GM18868 (cell line): ENCODE measurements at regions not wholly inside any gene's neighbourhood (a gene's known extent, or its start where the extent isn't known, plus 50 kb on each side); places are given as distances from the start of the nearest gene placed in this dataset.

Experiments
- ATAC-seq: cut with Tn5 transposase; IDR thresholded peaks from one replicate; pipeline ENCODE4 v1.9.1; 2021; ENCODE audit warnings: mild to moderate bottlenecking, moderate library complexity; ENCODE audit not compliant: unreplicated experiment

DNA sequence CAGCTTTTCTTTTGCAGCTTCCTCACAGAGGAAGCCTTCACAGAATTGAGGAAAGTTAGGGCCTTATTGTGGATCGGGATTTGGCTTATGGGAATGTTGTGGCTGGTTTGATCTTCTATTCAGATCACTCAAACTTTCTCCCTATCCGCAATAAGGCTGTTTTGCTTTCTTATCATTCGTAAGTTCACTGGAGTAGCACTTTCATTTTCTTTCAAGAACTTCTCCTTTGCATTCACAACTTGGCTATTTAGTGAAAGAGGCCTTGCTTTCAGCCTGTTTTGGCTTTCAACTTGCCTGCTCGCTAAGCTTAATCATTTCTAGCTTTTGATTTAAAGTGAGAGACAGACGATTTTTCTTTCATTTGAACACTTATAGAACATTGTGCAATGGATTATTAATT lies 181.9 kb upstream of the B3GALT2 start:
- peak; percentile 65 for ATAC-seq

DNA sequence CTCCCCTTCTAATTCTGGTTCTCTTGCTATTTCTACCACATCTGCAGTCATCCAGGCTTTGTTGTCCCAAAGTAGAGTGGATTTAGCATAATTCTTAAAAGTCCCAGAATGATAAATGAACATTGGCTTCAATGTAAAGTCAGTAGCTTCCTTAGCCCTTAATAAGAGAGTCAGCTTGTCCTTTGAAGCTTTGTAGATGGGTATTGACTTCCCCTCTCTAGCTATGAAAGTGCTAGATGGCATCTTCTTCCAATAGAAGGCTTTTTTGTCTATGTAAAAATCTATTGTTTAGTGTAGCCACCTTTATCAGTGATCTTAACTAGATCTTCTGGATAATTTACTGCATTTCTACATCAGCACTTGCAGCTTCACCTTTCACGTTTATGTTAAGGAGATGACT lies 181.4 kb upstream of the B3GALT2 start:
- ATAC-seq: peak; percentile 34

DNA sequence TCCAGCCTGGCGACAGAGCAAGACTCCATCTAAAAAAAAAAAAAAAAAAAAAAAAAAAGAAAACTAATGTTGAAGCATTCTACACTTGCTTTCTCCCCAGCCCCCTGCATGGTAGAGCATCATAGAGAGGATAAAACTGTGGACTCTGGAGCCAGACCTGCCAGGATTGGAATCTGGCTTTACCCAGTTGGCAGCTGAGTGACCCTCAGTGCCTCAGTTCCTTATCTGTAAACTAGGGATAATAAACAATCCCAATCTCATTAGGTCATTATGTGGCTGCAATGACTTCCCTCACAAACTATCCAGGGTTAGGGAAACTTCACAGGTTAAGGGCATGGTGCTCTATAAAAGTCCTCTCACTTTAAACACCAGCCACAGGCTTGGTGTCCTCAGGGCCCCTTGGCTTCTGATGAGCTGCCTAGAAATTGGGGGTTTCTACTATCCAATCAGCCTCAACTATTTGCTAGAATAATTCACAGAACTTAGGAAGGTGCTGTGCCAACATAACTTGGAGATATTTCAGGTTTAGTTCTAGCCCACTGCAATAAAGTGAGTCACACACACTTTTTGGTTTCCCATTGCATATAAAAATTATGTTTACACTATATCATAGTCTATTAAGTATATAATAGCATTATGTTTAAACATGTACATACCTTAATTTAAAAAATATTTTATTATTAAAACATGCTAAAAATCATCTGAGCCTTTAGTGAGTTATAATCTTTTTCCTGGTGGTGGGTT lies 180.5 kb upstream of the B3GALT2 start:
- ATAC-seq: no peak

DNA sequence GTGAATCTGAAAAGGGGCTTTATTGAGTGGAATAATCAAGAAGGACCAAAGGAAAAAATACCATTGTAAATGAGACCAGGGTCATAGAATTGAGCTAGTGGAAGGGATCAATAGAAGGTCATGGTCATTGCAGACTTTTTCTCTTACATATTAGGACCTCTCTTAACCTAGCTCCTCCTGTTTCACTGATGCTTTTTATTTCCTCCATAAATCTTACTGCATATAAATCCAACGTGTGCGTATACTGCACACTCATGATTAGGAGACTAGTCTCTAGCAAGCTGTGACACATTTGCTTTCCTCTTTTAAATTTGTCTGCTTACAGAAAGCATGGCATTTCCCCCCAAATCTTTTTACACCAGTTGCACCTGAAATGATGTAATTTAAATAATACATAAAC lies 179.6 kb upstream of the B3GALT2 start:
- ATAC-seq: no peak

DNA sequence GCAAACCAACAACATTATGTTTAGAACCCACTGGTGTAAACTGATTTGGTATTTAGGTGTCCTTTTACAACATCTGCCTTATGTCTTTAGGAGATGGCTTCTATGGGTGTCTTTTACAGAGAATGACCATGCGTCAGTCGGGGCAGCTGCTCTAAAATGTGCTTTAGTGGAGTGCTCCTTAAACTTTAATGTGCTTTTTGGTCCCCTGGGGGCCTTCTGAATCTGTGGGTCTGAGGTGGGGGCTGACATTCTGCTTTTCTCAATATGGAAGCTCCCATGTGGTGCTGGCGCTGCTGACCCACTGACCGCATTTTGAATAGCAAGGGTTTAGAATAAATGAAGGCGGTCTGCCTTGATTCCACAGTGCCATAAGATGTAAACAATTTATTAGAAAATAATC lies 173.2 kb upstream of the B3GALT2 start:
- no peak for ATAC-seq

DNA sequence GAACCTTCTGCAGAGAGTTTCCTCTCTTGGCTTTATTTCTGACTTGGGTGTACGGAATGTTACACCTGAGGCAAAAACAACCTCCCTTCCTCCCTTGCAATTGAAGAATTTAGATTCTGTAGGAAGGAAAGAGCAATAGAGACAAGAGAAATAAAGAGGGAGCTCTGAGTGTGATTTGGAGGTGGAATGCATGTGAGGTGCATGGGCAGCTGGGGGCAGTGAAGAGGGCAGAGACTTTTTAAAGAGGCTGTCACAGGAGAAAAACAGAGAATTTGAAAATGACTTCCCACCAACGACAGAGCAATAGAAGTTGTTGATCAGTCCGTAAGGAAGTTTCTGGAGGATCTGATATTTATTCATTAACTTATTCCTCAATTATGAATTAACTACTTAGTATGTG lies 172.0 kb upstream of the B3GALT2 start:
- ATAC-seq: no peak

DNA sequence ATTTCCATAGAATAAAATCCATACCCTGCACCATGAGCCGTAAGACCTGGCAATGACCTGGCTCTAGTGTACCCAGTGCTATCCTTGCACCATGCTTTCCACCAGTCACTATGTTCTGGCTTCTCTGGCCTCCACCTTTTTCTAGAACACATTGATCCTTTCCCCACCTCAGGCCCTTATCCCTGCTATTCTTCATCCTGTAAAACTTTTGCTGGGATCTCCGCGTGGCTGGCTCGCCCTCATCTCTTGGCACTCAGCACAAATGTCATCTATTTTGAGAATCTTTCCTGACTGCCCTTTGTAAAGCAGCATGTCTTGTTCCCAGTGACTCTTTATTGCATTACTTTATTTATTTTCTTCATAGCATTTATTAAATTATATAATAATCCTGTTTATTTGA lies 169.8 kb upstream of the B3GALT2 start:
- ATAC-seq: no peak

DNA sequence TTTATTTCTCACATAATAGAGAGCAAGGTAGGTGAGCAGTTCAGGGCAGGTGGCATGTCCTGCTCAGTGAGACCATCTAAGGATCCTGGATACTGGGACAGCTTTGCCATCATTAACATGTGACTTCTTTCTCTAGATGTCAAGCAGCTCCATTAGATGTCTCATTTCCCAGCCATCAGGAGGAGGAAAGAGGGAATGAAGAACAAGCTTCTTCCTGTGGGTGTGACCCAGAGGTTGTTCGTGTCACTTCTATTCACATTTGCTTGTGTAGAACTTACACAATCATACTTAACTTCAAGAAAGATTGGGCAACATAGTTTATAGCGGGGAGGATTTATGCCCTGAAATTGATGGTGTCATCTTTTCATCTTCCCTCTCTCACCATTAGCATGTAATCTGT lies 169.2 kb upstream of the B3GALT2 start:
- no peak for ATAC-seq

DNA sequence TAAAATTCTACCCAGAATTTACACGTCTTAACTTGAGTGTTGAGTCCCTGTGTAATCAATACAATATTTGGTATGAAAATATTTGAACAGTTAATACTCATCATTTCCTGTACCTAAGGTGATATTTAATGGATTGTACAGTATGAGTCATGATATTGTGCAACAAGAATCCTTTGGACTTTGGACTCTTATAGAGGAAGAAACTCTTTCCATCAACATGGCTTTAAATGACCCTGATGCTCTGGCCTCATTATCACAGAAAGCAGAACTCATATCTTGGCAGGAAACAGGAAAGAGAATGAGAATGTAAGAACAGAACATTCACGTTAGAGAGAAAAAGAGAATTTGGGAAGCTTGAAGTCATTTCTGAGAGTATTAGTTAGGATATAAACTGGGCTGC lies 168.8 kb upstream of the B3GALT2 start:
- ATAC-seq: no peak

DNA sequence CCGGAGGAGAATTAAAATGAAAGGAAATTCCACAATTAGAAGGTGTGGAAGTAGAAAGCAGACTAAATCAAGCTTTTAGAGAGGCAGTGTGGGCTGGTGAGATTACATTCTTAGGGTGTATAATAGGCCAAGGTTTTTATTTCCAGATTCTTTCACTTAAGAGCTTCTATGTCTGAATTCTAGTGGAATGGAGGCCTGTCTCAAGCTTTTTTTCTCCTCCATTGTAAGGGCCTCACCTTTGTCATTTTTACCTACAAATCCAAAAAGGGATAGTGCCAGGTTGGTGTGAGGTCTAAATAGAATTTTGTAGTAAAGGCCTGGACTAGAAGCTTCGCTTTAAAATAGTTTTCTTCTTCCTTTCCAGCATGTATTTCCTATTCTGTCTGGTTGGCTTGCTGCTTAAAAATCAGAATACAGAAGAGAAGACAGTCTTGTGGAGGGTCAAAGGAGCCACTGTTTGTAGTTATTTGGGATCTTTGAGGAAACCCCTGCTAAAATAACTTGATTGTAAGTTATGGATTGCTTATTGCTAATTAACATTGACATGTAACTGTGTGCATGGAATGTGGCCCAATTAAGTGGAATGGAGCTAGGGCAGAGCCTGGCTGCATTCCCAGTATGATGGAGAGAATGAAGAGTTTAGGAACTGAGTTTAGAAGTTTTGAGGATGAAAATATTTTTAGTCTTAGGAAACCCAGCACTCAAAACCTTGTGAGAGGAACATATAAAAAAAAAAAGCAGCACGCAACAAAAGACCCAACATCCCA lies 162.5 kb upstream of the B3GALT2 start:
- ATAC-seq: no peak

DNA sequence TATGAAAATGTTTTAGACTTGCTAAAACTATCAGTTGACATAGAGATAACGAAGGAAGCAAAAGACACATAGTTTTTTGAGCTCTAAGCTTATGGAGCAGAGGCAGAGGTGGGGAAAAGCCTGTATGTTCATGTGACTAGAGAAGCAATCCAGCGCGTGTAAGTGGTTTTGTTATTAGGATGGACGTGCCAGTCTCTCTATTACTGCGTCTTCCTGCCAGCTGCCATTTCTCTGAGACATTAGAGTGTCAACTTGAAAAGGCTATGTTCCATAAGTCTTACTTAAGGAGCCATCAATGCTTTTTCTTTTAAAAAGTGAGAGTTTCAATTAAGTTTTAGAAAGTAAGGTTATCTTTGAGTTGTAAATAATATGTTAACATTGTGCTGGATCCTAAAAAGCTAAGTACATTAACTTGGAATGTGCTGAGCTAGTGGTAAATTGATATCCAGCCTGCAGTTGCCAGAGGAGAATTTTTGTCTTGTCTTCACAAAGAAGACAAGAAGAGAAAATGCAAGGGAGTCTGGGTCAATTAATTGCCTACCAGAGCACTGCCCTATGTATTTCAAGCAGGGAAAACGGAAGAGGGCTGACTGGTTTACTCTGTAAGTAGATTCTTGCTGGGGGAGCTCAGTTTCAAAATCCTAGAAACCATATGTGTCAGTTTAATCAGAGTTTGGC lies 161.8 kb upstream of the B3GALT2 start:
- ATAC-seq: no peak

DNA sequence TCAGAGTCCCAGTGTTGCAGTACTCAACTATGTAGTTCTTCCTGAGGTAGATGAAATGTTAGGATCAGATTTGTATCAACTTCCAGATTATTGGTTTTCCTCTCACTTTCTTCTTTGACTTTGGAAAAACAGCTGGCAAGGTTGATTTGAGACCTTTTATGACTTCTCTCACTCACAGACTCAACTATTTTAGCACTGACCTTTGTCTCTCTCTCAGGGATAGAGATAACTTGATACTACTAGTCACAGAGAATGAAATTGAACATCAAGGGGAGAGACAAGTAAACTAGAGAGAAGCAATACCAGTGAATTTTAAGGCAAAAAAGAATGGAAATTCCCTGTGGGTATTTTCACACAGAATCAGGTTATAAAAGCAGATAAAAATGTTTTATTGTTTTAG lies 159.7 kb upstream of the B3GALT2 start:
- no peak for ATAC-seq

DNA sequence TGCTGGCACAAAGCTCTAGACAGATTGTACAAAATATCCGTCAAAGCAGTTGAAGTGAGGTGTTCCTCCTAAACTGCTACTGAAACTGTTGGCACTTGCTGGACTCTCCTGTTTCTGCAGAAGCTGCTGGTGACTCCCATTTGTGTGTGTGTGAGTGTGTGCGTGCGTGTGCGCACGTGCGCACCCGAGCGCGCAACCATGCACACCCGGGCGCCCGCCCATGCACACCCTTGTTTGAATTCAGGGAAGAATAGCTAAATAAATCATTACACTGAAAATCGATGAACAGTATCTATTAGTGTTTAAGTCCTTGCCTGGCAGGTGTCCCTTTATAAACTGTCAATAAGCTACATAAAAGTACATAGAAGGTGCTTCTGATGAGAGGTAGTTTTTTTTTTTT lies 156.4 kb upstream of the B3GALT2 start:
- no peak for ATAC-seq

DNA sequence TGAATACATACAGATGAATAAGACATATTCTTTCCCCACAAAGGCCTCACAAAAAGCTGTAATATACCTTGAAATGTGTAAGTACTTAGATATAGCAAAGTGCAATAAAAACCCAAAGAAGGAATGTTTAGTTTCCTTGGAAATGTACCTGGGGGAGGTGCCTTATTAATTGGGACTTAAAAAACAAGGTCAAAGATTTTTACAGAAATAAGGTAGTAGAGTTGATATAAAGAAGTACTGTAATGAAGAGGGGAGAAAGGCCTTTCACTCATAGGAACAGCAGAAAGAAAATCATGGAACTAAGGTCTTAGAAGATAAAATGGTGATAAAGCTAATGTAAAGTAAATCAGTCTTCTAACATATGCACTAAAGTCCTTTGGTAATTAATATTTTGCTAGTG lies 153.9 kb upstream of the B3GALT2 start:
- no peak for ATAC-seq

DNA sequence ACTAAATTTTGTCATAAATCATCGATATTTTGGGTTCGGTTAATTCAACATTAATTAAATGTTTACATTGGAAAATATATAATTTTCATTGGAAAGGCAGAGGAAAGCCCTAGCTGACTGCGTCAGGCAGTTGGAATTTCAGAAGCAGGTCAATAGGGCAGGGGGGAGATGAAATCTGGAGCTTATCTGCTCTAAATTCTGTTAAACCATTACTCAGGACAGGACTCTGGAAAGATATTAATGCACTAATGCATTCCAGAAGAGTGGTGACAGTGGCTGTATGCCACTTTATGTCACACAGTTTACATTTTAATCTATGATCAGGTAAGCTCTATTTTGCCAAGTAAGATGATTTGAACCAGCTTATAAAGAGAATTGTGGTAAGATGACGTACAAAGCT lies 153.0 kb upstream of the B3GALT2 start:
- no peak for ATAC-seq

DNA sequence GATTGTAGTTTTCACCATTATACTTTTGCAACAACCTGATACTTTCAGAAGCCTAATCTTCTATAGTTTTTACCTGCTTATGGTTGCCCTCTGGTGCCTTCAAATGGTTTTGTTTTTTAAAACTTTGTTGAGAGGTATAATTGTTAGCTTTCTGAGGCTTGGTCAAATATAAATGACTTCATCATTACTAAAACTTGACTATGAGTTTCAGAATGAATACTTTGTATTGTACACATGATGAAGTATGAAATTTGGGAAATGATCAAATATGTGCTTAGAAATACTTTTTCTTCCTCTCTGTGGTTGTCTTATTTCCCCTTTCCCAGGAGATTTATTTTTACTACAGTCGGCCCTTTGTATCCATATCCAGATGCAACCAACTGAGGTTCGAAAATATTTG lies 151.8 kb upstream of the B3GALT2 start:
- ATAC-seq: peak; percentile 86

DNA sequence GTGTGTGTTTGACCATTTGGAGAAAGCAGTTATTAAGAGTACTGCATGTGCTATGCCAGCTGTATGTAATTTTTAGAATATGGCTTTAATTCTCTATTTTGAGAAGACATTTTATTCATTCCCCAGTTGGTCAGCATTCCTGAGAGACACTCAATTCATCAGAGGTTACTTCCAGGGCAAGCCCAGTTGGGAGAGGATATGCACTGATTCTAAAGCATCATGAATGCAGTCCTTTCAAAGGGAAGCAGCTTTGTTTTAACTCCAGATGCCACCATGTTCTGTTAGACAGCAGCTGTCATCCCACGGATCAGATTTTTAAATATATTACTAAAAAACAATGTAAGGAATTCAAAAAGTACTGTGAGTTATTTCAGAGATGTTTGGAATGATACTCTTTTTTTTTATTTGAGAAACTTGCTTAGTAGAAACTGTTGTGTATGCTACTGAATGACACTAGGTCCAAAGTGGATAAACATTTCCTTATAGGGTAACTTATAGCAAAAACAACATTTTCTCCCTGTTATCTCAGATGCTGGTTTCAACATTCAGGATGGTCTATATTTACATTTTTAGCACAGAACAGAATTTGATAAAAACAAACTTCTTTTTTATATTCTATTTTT lies 149.5 kb upstream of the B3GALT2 start:
- no peak for ATAC-seq

DNA sequence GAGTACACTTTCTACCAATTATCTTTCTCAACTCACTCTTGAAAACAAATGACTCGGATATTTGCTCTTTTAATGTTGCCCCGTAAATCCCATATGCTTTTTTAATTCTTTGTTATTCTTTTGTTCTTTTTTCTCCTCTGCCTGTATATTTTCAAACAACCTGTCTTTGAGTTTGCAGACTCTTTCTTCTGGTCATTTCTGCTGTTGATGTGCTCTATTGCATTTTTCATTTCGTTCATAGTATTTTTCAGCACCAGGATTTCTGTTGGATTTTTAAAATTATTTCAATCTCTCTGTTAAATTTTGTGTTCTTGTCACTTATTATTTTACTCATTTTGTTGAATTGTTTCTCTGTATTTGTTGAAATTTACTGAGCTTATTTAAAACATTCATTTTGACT lies 146.8 kb upstream of the B3GALT2 start:
- ATAC-seq: no peak

DNA sequence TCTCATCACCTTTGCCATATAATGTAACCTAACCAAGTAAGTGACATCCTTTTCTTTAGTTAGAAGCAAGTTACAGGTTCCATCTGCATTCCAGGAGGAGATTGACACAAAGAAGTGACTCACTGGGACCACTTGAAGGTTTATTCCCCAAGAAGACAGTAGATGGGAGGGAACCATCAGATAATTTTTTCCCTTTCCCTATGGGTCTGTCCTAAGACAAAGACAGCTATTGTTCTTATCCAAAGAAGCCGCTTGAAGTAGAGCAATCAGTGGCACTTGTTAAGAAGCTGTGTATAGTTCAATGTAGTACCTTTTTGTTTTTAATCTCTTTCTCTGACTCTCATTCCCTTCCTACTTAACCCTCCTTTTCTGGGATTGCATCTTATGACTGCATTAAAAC lies 139.9 kb upstream of the B3GALT2 start:
- no peak for ATAC-seq

DNA sequence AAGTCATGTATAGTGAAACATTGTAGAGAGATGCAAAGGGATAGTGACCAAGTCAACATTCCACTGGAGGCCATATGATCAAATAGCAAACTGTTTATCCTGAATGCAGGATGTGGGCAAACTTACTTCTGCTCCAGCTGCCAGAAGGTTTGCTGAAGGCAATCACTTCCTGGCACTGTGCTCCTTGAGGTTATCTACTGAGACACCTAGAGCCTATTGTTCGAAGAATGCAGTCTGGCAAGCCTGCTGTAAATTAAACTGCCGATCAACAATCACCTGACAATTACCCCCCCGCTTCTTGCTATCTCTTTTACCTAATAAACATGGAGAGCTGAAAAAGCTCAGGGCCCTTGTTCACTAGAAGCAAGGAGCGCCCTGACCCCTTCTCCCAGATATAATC lies 139.4 kb upstream of the B3GALT2 start:
- ATAC-seq: no peak

DNA sequence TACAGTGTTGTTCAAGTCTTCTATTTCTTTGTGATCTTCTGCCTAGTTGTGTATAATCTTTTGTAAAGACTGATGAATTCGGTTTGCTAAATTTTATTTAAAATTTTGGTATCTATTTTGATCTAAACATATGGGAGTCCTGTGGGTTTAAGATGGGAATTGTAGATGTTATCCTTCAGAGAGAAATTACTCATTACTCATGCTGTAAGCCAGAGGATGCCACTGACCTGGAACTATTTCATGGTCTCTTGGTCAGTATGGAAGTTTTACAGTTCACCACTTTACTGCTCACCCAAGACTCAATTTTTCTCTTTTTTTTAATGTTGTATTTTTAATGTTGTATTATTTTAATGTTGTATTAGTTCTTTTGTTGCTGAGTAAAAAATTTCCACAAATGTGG lies 138.6 kb upstream of the B3GALT2 start:
- no peak for ATAC-seq

DNA sequence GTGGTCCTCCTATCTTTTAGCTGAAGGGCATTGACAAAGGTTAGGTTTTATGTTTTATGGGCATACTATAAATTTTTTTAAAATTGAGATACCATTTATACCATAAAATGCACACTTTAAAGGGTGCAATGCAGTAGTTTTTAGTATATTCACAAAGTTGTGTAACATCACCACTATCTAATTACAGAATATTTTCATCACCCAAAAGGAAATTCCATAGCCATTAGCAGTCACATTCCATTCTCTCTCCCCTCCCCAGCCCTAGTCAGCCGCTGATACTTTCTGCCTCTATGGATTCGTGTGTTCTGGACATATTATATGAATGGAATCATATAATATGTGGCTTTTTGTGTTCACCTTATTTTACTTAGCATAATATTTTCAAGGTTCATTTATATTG lies 135.8 kb upstream of the B3GALT2 start:
- no peak for ATAC-seq
